Neural cell (in vitro differentiated cells): ENCODE measurements at regions not wholly inside any gene's neighbourhood (a gene's known extent, or its start where the extent isn't known, plus 50 kb on each side); places are given as distances from the start of the nearest gene placed in this dataset.

ENCODE experiments used
- H2AFZ ChIP-seq: fragments of 200-600, 300-800 bp; sonication (generic), shearing (Covaris generic); 2 replicates; pipeline ENCODE4 v1.6.0; 2014; ENCODE audit warnings: low read depth, mild to moderate bottlenecking, antibody characterized with exemption, low read length, moderate library complexity
- H3F3A ChIP-seq: fragments of 200-600 bp; shearing (Covaris generic); 2 replicates; pipeline ENCODE4 v1.6.1; 2016; ENCODE audit warnings: mild to moderate bottlenecking, moderate library complexity, mixed read lengths, antibody characterized with exemption, low read length; ENCODE audit not compliant: insufficient read depth, poor library complexity, severe bottlenecking
- H3K27ac ChIP-seq: fragments of 200-600, 300-800 bp; sonication (generic), shearing (Covaris generic); 2 replicates; pipeline ENCODE4 v1.5.1; 2014; ENCODE audit warnings: mild to moderate bottlenecking, low read length, moderate library complexity
- H3K27me3 ChIP-seq: fragments of 300-800, 200-600 bp; sonication (generic), shearing (Covaris generic); 2 replicates; pipeline ENCODE4 v1.6.0; 2014; ENCODE audit warnings: mild to moderate bottlenecking, low read depth, low read length, moderate library complexity; ENCODE audit not compliant: insufficient read depth
- H3K36me3 ChIP-seq: fragments of 300-800, 200-600 bp; sonication (generic), shearing (Covaris generic); 2 replicates; pipeline ENCODE4 v1.5.1; 2014; ENCODE audit warnings: mild to moderate bottlenecking, antibody characterized with exemption, low read length, moderate library complexity; ENCODE audit not compliant: insufficient read depth
- H3K4me2 ChIP-seq: fragments of 300-800, 200-600 bp; sonication (generic), shearing (Covaris generic); 2 replicates; pipeline ENCODE4 v1.6.0; 2014; ENCODE audit warnings: mild to moderate bottlenecking, low read length
- H3K4me3 ChIP-seq: fragments of 300-800, 200-600 bp; sonication (generic), shearing (Covaris generic); 2 replicates; pipeline ENCODE4 v1.5.1; 2014; ENCODE audit warnings: mild to moderate bottlenecking, low read length, moderate library complexity
- H3K79me2 ChIP-seq: fragments of 200-600 bp; shearing (Covaris generic); replicated peaks from 2 replicates; pipeline ENCODE4 v1.6.0; 2014; ENCODE audit warnings: mild to moderate bottlenecking, low read length, moderate library complexity; ENCODE audit not compliant: insufficient read depth
- H3K9ac ChIP-seq: fragments of 300-800, 200-600 bp; sonication (generic), shearing (Covaris generic); 2 replicates; pipeline ENCODE4 v1.6.1; 2016; ENCODE audit warnings: mild to moderate bottlenecking, low read length, mixed read lengths
- H3K9me2 ChIP-seq: fragments of 200-600 bp; shearing (Covaris generic); 2 replicates; pipeline ENCODE4 v1.6.1; 2016; ENCODE audit warnings: mild to moderate bottlenecking, low read length, mixed read lengths; ENCODE audit not compliant: insufficient read depth
- H3K9me3 ChIP-seq: fragments of 200-600, 300-800 bp; sonication (generic), shearing (Covaris generic); 2 replicates; pipeline ENCODE4 v1.6.1; 2016; ENCODE audit warnings: mild to moderate bottlenecking, mixed run types, low read length, moderate library complexity, mixed read lengths
- H4K20me1 ChIP-seq: fragments of 200-600 bp; shearing (Covaris generic); 2 replicates; pipeline ENCODE4 v1.6.1; 2016; ENCODE audit warnings: mild to moderate bottlenecking, mixed run types; ENCODE audit not compliant: insufficient read depth
- CTCF ChIP-seq: fragments of 450-650 bp; IDR thresholded peaks from 2 replicates; pipeline ENCODE4 v1.5.1; 2014; ENCODE audit warnings: antibody characterized with exemption, mild to moderate bottlenecking, moderate library complexity; ENCODE audit not compliant: poor library complexity, severe bottlenecking
- EP300 ChIP-seq: fragments of 450-650 bp; conservative IDR thresholded peaks from 2 replicates; pipeline ENCODE4 v1.6.1; 2014; ENCODE audit warnings: antibody characterized with exemption, mild to moderate bottlenecking, moderate library complexity; ENCODE audit not compliant: poor library complexity, severe bottlenecking
- EZH2 ChIP-seq: fragments of 200-600, 300-800 bp; shearing (Covaris generic), sonication (generic); IDR thresholded peaks from 2 replicates; pipeline ENCODE4 v1.6.1; 2014; ENCODE audit warnings: antibody characterized with exemption, low read length, borderline replicate concordance, mild to moderate bottlenecking; ENCODE audit not compliant: insufficient read depth, poor library complexity, severe bottlenecking
- MXI1 ChIP-seq: fragments of 450-650 bp; conservative IDR thresholded peaks from 2 replicates; pipeline ENCODE4 v1.6.1; 2014; ENCODE audit warnings: antibody characterized with exemption, mild to moderate bottlenecking; ENCODE audit not compliant: poor library complexity, severe bottlenecking
- POLR2AphosphoS5 ChIP-seq: IDR thresholded peaks from 2 replicates; pipeline ENCODE4 v1.6.1; 2012
- RAD21 ChIP-seq: fragments of 450-650 bp; conservative IDR thresholded peaks from 2 replicates; pipeline ENCODE4 v1.6.1; 2014; ENCODE audit warnings: antibody characterized with exemption, mild to moderate bottlenecking, moderate library complexity
- REST ChIP-seq: IDR thresholded peaks from 2 replicates; pipeline ENCODE4 v1.6.1; 2012; ENCODE audit warnings: borderline replicate concordance
- SMC3 ChIP-seq: fragments of 450-650 bp; conservative IDR thresholded peaks from 2 replicates; pipeline ENCODE4 v1.6.1; 2014; ENCODE audit warnings: antibody characterized with exemption, mild to moderate bottlenecking, moderate library complexity; ENCODE audit not compliant: poor library complexity
- TAF1 ChIP-seq: IDR thresholded peaks from 2 replicates; pipeline ENCODE4 v1.6.1; 2012; ENCODE audit warnings: low read depth

- Histone ChIP-seq H3K27ac (no peak overlapping the region), H3K4me2 (no peak overlapping the region), H3K79me2 (no peaks in the 10 kb centered on the region), H3K4me3 (no peak overlapping the region), H3K27me3 (no peaks in the 10 kb centered on the region), H3K9ac (no peak overlapping the region), H3K9me3 (no peaks in the 10 kb centered on the region), H4K20me1 (no peaks in the 10 kb centered on the region), H3K9me2 (no peaks in the 10 kb centered on the region), H2AFZ (no peak overlapping the region), H3F3A (no peaks in the 10 kb centered on the region), H3K36me3 (no peaks in the 10 kb centered on the region)
- no peak for TF ChIP-seq REST
- no peak for TF ChIP-seq RAD21
- no peak for TF ChIP-seq SMC3
- TF ChIP-seq POLR2AphosphoS5 = no peak
- TF ChIP-seq EZH2 = no peak
- no peak for TF ChIP-seq CTCF
- no peak for TF ChIP-seq EP300
- TF ChIP-seq TAF1 = no peak
- no peak for TF ChIP-seq MXI1
Observed at GRCh38 chr13:30081331-30081730, 226.0 kb downstream of the KATNAL1 start.

GRCh38 chr13:30079501-30079900 is 227.8 kb downstream of the KATNAL1 start:
- no peaks in the 10 kb centered on the region for H3K36me3 ChIP-seq
- no peak overlapping the region for H3K4me3 ChIP-seq
- H3K9ac ChIP-seq = no peak overlapping the region
- H2AFZ ChIP-seq = no peak overlapping the region
- no peaks in the 10 kb centered on the region for H4K20me1 ChIP-seq
- no peak overlapping the region for H3K27ac ChIP-seq
- no peaks in the 10 kb centered on the region for H3K9me2 ChIP-seq
- no peak overlapping the region for H3K4me2 ChIP-seq
- no peaks in the 10 kb centered on the region for H3K9me3 ChIP-seq
- no peaks in the 10 kb centered on the region for H3K27me3 ChIP-seq
- TF ChIP-seq EP300 = no peak
- TF ChIP-seq TAF1 = no peak
- TF ChIP-seq SMC3 = no peak
- no peak for TF ChIP-seq REST
- no peak for TF ChIP-seq RAD21
- no peak for TF ChIP-seq CTCF
- no peak for TF ChIP-seq POLR2AphosphoS5
- no peak for TF ChIP-seq MXI1
- TF ChIP-seq EZH2 = no peak
- H3F3A ChIP-seq = no peaks in the 10 kb centered on the region
- H3K79me2 ChIP-seq = no peaks in the 10 kb centered on the region
